Adrenal gland (tissue), 9 donors: ENCODE measurements at regions not wholly inside any gene's neighbourhood (a gene's known extent, or its start where the extent isn't known, plus 50 kb on each side); places are given as distances from the start of the nearest gene placed in this dataset.

Experiments used
- DNase-seq, 7 donors: peaks; one replicate each; pipeline ENCODE4 v3.0.0-alpha.2; 2019 to 2020
- H3K27ac ChIP-seq, 5 donors: fragments of 200-600 bp; sonication (generic) in 4 of 5; 1 replicate in 3 of 5; 2 replicates in 2 of 5; pipeline versions ENCODE4 v1.5.1 to v1.8.0; 2016 to 2020; ENCODE audit warnings: mild to moderate bottlenecking in 1 of 5
- H3K27me3 ChIP-seq: fragments of 200-600 bp; 2 replicates; pipeline ENCODE4 v1.8.0; 2021
- H3K36me3 ChIP-seq, 2 donors: fragments of 200-600 bp; replicated peaks in 1 of 2; 1 replicate in 1 of 2; 2 replicates in 1 of 2; pipeline versions ENCODE4 v1.5.1 to v1.8.0; 2018 to 2022
- H3K4me1 ChIP-seq, 2 donors: fragments of 200-600 bp; replicated peaks in 1 of 2; 1 replicate in 1 of 2; 2 replicates in 1 of 2; pipeline versions ENCODE4 v1.5.1 to v1.8.0; 2018 to 2021
- H3K4me3 ChIP-seq, 4 donors: fragments of 200-600 bp; sonication (generic) in 3 of 4; one replicate each; pipeline ENCODE4 v1.5.1; 2016 to 2018
- H3K9me3 ChIP-seq, 3 donors: fragments of 200-600 bp; sonication (generic) in 1 of 3; replicated peaks in 1 of 3; 1 replicate in 2 of 3; 2 replicates in 1 of 3; pipeline versions ENCODE4 v1.5.1 to v1.8.0; 2016 to 2021
- CTCF ChIP-seq, 6 experiments: fragments of 450-650 bp in 4 of 6; fragments of 200-600 bp in 2 of 6; sonication (generic) in 1 of 6; IDR thresholded peaks; 1 replicate in 5 of 6; 2 replicates in 1 of 6; pipeline versions ENCODE4 v1.5.1 to v1.8.0; 2016 to 2021; ENCODE audit warnings: antibody characterized with exemption in 6 of 6, mild to moderate bottlenecking in 2 of 6, moderate library complexity in 1 of 6
- POLR2A ChIP-seq, 2 donors: fragments of 450-650 bp; IDR thresholded peaks; one replicate each; pipeline ENCODE4 v1.6.1; 2017; ENCODE audit warnings: antibody characterized with exemption in 2 of 2, mild to moderate bottlenecking in 2 of 2, moderate library complexity in 1 of 2
- WGBS, 4 donors: extraction: QIAGEN DNeasy Blood & Tissue Kit in 2 of 4; methylation state at CpG; one replicate each; pipeline versions ENCODE4 v1.1.5 to v1.1.7; 2013 to 2017; 5-methylcytosine and 5-hydroxymethylcytosine counted together
- intact Hi-C, 2 donors: fragments of 100-400 bp; cut with DNase I; formaldehyde crosslinking; loops; one replicate each; pipeline versions ENCODE4 v1.14.1 to v1.15.0; 2022 to 2023
- donor health status: healthy with polysubstance abuse.
- donor health status: Bipolar disorder and iron deficiency.
- donor health status: DM: yes; HTN: yes; CAD: no.
- donor health status: DM: no; HTN: no; CAD: no.
- donor health status: DM: no; HTN: no; CAD: no.

GRCh38 chr13:91136806-91137205, 210.7 kb upstream of the MIR17HG start:
- TF ChIP-seq CTCF (IDR thresholded peaks at IDR 0.05) (no peak), POLR2A (IDR thresholded peaks at IDR 0.05) (no peak)
- DNase-seq: no peak
- H3K27me3 ChIP-seq: no peaks in the 10 kb centered on the region
- 81 to 83% (median 82%) methylated on average over 2 of the region's 2 CpGs for WGBS, 4 donors
- intact Hi-C loops: no loop called here
- H3K36me3 ChIP-seq: no peaks in the 10 kb centered on the region
- H3K9me3 ChIP-seq: no peaks in the 10 kb centered on the region
- H3K4me3 ChIP-seq: no peak overlapping the region
- no peaks in the 10 kb centered on the region for H3K4me1 ChIP-seq
- H3K27ac ChIP-seq: no peak overlapping the region

- intact Hi-C loops: no loop called here
- H3K27ac ChIP-seq: no peak overlapping the region
- H3K36me3 ChIP-seq: no peaks in the 10 kb centered on the region
- H3K4me1 ChIP-seq: no peaks in the 10 kb centered on the region
- H3K9me3 ChIP-seq: no peaks in the 10 kb centered on the region
- no peak for DNase-seq
- no peaks in the 10 kb centered on the region for H3K27me3 ChIP-seq
- H3K4me3 ChIP-seq: no peak overlapping the region
- TF ChIP-seq POLR2A (IDR thresholded peaks at IDR 0.05): no peak
- no peak for TF ChIP-seq CTCF (IDR thresholded peaks at IDR 0.05)
- whole genome bisulfite sequencing, 4 donors: 85 to 91% (median 89%) methylated on average over 2 of the region's 2 CpGs
Observed at GRCh38 chr13:91139232-91139631, 208.3 kb upstream of the MIR17HG start.

GRCh38 chr13:91141543-91142061, 205.9 kb upstream of the MIR17HG start:
- intact Hi-C loops: no loop called here
- no peaks in the 10 kb centered on the region for H3K9me3 ChIP-seq
- H3K27me3 ChIP-seq: no peaks in the 10 kb centered on the region
- no peaks in the 10 kb centered on the region for H3K4me1 ChIP-seq
- WGBS, 4 donors: 59 to 74% (median 69%) methylated on average over 5 of the region's 5 CpGs
- H3K4me3 ChIP-seq: no peak overlapping the region
- no peak overlapping the region for H3K27ac ChIP-seq
- H3K36me3 ChIP-seq: no peaks in the 10 kb centered on the region
- no peak for TF ChIP-seq POLR2A (IDR thresholded peaks at IDR 0.05)
- TF ChIP-seq CTCF (IDR thresholded peaks at IDR 0.05): no peak
- no peak for DNase-seq

GRCh38 chr13:91142572-91142971, 204.9 kb upstream of the MIR17HG start:
- no peaks in the 10 kb centered on the region for H3K4me1 ChIP-seq
- no peak overlapping the region for H3K4me3 ChIP-seq
- H3K27me3 ChIP-seq: no peaks in the 10 kb centered on the region
- WGBS, 4 donors: 9 to 18% (median 14%) methylated on average over 2 of the region's 2 CpGs
- TF ChIP-seq POLR2A (IDR thresholded peaks at IDR 0.05) (no peak), CTCF (IDR thresholded peaks at IDR 0.05) (no peak)
- no peak overlapping the region for H3K27ac ChIP-seq
- no peak for DNase-seq
- H3K36me3 ChIP-seq: no peaks in the 10 kb centered on the region
- H3K9me3 ChIP-seq: no peaks in the 10 kb centered on the region
- intact Hi-C loops: no loop called here
